ENCODE measurements at regions not wholly inside any gene's neighbourhood (a gene's known extent, or its start where the extent isn't known, plus 50 kb on each side); places are given as distances from the start of the nearest gene placed in this dataset.

DNA sequence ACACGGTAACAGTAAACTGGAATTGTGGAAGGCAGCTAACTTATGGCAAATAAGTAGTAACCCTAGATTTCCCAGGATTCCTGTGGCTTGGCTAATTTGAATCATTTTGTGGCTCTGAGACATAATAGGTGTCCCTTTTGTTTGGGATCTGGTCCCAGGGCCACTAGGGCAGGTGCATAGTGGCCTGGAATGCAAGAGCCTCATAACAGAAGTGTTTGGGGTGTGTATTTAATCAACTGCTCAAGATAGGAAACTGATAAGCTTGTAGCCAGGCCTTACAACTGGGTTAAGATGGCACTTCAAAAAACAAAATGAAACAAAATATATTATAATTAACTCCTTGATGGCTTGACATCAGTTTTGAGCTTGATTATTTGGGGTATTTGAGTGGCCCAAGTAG lies 541.8 kb downstream of the ETV1 start:
- DNase-seq (ENCODE audit: low spot score), result no peak

DNA sequence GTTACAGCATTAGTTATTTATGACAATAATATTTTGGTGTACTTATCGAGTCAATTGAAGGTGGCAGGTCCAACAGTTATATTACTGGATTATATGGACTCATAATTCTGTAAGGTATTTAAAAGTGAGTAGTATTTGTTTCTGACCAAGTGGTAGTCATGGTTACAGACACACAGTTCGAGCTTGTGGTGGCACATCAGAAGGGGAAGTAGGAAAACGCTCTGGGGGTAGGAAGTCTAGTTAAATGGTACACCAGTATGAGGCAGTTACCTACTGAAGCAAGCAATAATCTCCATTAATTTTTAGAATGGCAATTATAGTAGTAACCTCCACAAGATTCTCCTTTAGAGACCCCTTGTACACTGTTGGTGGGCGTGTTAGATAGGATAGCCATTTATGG lies 541.2 kb downstream of the ETV1 start:
- no peak for DNase-seq (ENCODE audit: low spot score)

DNA sequence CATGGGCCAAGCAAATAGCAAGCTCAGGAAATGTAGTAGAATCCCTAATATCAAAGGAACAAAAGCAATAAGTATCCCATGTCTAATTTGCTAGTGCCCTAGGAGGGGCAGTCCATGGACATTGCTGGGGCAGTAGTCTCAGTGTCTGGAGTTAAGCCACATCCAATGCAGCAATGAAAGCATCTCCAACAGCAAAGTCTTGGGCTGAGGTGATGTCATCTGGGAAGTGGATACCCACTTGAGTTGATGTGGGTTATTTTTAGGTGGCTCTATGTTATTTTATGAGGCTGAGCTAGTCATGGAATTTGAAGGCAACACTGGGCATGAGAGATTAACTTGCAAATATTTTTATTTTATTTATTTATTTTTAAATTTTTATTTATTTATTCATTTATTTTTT lies 540.0 kb downstream of the ETV1 start:
- no peak for DNase-seq (ENCODE audit: low spot score)

DNA sequence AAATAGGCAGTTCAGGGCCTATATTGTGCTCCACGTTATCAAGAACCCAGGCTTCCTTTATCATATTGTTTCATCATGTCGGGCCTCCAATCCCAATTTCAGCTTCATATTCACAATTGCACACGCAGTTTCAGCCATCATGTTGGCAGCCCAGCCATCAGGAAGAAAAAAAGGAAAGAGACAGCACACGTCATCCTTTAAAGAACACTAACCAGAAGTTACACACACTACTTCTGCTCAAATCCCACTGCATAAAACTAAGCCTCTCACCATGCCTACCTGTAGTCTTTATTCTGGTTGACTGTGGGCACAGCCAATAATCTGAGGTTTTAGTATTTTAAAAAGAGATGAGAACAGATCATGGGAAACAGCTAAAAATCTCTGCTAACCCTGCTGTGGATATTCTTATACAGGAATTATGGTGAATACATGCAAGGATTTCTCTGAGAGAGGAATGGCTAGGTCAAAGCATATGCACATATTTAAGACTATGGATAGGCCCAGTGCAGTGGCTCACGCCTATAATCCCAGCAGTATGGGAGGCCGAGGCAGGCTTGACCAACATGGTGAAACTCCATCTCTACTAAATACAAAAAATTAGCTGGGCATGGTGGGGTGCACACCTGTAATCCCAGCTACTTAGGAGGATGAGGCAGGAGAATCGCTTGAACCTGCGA lies 534.4 kb downstream of the ETV1 start:
- no peak for DNase-seq (ENCODE audit: low spot score)

DNA sequence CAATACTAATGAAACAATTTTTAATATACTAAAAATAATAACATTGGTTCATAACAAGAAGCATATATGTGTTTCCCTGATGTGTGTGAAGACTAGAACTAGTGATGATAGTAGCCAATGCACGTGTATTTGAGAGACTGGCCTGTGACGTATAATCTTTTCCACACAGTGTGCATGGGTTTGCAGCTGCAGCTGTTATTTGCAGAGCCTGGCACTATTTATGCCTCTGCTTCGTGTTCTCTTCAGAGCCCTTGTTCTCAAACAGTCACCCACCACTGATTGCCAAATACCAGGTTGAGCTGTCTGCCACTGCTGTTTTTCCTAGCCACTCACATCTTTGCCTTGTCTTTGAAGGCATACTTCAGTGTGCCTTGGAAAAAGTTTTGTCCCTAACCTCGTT lies 531.7 kb downstream of the ETV1 start:
- DNase-seq (ENCODE audit: low spot score), result no peak

DNA sequence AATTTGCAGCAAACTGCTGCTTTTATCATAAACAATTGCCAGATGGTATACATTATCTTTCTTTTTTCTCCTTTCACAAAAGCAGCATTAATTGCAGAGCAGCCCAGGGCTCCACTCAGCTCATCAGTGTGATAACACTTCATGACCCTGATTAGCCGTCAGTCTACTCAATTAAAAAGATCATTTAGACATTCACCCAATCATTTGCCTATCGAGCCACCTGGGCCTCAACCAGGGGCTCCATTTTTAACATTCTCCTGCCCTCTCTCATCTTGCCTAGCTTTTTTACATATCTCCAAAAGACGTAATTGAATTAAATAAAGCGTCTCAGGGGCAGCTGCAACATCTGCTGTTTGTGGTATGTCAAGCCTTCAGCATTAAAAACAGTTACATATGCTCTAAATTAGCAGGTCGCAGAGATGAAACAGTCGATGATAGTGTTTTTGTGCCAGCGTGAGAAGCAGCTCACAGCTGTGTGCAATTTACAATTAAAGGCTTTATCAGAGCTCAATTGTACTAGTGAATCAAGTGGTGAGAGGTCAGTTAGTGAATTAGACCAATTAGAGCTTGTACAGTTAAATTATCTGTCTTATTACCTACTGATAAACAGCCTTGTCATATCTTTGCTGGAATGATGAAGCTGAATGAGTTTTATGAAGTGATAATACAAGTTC lies 522.5 kb downstream of the ETV1 start:
- DNase-seq (ENCODE audit: low spot score), result no peak

DNA sequence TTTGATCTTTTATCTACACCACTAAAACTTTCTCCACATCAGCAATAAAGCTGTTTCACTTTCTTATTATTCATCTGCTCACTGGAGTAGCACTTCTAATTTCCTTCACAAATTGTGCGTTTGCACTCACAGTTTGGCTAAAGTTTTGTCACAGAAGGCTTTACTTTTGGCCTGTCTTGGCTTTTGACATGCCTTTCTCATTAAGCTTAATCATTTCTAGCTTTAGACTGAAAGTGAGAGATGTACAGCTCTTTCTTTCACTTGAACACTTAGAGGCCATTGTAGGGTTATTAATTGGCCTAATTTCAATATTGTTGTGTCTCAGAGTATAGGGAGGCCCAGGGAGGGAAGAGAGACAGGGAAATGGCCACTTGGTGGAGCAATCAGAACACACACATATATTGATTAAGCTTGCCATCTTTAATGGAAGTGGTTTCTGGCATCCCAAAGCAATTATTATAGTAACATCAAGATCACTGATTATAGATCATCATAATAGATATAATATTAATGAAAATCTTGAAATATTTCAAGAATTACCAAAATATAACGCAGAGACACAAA lies 512.5 kb downstream of the ETV1 start:
- no peak for DNase-seq (ENCODE audit: low spot score)

DNA sequence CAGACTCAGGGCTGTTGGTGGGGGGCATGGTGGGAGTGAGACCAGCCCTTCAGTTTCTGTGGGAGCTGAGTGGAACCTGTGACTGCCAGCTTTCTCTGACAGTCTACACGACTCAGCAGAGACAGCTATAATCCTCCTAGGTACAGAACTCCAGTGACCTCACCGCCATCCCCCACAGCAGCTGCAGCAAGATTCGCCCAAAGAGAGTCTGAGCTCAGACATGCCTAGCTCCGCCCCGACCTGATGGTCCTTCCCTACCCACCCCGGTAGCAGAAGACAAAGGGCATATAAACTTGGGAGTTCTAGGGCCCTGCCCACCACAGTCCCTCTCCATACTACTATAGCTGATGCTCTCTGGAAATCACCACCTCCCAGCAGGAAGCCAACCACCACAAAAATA lies 500.1 kb downstream of the ETV1 start:
- DNase-seq (ENCODE audit: low spot score), result no peak

DNA sequence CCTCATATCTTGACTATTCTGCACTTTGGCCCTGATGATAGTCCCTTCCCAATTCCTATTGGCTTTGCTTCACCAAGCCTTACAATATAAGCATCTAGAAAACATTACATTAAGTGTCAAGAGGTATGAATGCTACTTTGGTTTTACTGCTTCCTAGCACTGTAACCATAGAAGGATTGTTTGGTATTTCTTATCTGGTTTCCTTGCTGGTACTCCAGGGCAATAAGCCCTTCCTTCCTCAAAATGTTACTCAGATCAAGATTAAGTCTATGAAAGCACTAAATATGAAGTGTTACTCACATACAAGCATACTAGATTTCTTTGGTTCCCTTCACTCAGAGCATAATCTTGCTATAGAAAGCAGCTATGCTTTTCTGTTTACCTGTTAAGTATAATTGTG lies 492.5 kb downstream of the ETV1 start:
- no peak for DNase-seq (ENCODE audit: low spot score)

DNA sequence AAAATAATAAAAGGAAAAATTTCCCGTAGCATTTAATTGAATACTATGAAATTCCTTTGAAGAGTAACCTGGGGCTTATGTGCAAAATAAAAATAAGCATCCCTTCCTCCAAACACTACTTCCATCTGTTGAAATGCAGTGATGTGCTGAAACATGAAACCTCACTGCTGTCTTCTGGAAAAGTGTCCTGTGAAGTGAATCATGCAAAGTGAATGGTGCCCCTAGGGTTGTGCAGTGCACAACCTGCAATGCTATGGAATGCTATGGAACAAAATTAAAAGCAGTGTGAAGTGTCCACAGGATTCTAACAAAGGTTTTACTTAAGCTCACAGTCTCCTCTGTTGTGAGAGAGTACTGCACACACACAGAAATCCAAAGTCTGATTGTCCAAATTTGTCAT lies 480.9 kb downstream of the ETV1 start:
- no peak for DNase-seq (ENCODE audit: low spot score)

DNA sequence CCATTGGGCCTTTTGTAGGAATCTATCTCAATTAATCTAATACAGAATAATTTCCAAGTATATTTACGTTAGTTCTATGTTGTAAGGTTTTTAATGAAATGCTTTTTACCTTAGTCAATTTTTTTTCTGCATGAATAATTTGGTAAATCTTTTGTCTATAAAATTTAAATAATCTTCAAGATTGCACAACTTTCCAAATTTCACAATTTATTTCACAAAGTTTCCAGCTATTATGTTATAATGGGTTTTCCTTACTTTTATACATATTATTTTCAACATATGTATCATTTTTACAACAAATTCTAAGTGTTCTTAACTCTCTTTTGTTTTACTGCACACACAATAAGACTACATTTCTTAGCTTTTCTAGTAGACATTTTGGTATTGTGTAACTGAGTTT lies 470.7 kb downstream of the ETV1 start:
- DNase-seq (ENCODE audit: low spot score), result no peak

DNA sequence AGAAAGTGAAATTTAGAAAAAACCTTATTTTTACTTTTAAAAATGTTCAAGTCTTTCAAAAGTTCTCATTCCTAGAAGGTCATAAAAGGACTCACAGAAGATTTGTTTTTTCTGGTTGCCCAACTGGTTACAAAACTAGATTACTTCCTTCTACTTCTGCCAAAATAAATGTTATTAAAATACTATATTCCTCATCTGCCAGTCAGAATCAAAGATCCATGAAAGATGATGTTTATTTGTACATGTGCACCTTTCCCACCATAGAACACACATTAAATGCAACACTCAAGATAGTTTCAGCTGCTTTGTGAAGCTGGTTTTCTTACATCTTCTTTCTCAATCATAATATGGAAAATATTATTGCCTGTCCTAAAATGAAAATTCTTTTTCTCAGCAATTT lies 465.4 kb downstream of the ETV1 start:
- DNase-seq (ENCODE audit: low spot score), result no peak

DNA sequence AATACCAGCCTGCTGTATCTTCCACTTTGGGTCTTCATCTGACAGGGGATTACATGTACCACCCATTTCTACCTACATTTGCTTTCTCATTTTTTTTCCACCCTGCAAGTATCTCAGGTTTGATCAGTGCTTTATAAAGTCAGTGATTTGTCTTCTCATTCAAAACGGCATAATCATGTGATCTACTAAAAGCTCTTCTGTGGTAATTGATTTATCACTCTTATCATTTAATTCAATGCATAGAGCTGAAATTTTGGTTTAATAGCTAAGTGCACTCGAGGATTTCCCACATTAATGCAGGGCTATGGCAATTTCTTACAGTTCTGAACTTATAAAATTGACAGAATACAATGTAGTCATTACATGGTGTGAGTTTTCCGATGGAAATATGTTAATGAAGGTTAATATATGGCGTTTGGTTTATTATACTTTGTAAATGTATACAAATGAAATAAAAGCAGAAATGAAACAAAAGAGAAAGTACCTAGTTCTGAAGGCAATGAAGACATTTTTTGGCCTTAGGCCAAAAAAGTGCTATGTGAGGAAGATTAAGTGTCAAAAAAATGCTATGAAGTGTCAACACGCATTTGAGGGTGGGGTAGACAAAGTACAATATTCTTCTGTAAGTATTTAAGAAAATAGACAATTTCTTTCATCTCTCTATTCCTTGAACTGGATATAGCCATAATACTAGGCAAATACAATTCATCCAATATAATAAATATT lies 457.3 kb downstream of the ETV1 start:
- no peak for DNase-seq (ENCODE audit: low spot score)

DNA sequence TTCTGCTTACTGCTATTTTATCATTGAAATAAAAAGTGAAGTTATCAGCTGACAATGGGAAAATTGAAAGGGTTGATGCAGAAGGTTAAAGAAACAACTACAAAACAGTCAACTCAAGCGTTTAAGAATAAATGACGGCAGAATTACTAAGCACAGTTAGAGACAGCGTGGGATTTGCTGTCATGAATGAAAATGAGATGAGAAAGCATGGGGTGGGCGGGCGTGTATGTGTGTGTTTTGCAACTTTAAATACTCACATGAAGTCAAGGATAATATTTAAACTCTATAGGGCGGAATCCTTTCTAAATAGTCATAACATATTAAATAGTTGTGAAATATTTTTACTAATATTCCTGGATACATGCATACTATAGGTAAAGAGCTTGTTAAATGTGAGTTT lies 450.8 kb downstream of the ETV1 start:
- DNase-seq (ENCODE audit: low spot score), result no peak

DNA sequence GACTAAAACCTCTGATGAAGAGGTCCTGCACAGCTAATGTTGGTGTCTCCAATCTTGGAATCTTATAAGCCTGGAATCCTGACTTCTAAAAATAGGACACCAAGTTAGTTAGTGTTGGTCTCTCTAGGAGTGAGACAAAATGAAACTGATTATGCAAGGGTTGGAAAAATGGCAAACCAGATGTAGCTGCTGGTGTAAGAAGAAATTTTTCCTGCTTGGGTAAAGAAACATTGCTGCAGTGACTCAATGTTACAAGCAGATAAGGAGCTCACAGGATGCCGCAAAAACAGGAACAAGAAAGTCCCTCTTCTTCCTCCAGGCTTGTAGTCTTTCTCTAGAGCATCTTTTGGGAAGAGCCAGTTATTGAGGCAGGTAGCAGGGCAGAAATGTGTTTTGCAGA lies 449.0 kb downstream of the ETV1 start:
- DNase-seq (ENCODE audit: low spot score), result no peak

DNA sequence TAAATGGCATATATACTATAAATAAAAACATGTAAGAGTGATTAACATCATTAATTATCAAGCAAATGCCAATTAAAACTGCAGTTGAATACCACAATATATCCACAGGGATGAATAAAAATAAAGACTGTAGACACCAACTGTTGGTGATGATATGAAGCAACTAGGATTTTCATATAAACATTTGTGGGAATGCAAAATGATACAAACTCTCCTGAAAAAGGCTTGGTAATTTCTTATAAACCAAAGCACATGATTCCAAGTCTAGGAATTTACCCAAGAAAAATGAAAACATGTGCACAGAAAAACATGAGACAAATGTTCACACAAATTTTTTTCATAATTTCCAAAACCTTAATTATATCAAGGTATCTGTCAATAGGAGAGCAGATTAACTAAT lies 448.1 kb downstream of the ETV1 start:
- DNase-seq (ENCODE audit: low spot score), result no peak

DNA sequence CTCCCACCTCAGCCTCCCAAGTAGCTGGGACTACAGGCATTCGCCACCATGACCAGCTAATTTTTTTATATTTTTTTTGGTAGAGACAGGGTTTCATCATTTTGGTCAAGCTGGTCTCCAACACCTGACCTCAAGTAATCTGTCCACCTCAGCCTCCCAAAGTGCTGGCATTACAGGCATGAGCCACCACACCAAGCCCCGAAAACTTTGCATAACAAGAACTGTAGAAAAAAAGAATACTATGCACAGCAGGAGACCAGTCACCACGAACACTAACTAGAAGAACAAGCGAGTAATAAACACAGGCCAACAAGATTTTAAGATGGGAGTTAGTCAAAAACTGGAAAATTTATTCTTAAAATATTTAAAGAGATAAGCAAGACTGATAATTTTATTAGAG lies 447.0 kb downstream of the ETV1 start:
- DNase-seq (ENCODE audit: low spot score), result no peak

DNA sequence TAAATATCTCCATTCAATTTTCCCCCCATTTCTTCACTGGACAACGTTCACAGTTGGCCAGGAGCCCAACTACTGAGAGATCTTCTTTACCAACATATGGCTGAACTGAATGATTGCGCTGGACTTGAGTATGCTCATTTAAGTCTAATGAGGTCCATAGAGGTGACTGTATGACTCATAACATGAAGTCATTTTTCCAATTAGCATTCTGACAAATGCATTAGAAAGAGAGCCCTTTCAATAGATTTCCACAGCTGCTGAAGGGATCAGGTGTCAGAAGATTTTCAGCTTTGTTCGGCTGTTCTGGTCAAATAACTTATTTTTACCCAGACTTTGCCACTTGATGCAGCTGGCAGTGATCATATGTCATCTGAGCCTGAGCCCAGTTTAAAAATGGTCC lies 438.0 kb downstream of the ETV1 start:
- no peak for DNase-seq (ENCODE audit: low spot score)

DNA sequence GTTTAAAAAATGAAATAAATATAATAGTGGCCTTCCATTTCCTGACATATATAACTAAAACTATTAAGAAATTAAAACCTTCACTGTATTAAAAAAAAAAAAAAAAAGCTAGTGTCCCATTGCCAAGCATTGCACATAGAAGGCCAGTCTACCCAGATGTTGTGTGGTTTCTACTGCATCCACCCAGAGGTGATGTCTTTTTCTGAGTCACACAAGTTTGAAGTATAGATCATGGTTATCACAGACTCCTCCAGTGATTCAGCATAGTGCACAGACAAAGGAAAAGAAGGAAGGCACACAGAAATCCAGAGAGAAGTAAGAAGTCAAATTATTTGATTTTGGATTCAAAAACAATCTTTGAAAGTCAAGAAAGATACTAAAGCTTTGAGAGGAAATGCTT lies 429.0 kb downstream of the ETV1 start:
- DNase-seq (ENCODE audit: low spot score), result no peak

DNA sequence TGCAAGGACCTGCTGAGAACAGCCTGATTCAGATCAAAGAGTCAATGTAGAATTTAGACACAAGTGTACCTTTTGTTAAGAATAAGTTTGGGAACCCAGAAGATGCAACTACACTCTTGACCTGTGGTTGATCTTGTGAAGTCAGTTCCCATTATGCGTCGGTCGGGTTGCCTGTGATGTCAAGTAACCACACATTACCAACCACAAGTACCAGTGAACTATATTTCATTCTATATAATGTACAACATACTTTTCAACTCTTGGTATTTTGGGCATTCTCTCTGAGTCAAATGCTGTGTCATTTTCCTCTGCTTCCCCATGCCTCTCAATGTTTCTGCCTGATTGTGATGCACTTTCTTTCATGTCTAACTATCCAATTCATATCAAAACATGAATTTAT lies 426.2 kb downstream of the ETV1 start:
- DNase-seq (ENCODE audit: low spot score), result no peak

DNA sequence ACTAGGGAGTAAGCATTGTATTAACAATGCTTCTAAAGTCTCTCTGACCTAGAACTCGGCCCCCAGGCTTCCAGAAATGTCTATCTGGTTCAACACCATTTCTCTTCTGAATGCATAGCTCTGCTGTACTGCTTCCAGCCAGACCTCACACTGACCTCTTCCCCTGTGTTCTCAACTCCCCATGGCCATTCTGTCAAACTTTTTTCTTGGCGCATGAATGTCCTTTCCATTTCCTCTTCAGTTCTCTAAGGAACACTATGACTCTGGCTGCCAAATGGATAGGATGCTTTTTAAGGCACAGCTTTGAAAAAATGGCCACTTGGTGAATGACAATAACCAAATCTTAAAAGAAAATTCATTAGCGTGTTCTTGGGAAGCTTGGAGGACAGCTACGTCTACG lies 425.8 kb downstream of the ETV1 start:
- DNase-seq (ENCODE audit: low spot score), result no peak

DNA sequence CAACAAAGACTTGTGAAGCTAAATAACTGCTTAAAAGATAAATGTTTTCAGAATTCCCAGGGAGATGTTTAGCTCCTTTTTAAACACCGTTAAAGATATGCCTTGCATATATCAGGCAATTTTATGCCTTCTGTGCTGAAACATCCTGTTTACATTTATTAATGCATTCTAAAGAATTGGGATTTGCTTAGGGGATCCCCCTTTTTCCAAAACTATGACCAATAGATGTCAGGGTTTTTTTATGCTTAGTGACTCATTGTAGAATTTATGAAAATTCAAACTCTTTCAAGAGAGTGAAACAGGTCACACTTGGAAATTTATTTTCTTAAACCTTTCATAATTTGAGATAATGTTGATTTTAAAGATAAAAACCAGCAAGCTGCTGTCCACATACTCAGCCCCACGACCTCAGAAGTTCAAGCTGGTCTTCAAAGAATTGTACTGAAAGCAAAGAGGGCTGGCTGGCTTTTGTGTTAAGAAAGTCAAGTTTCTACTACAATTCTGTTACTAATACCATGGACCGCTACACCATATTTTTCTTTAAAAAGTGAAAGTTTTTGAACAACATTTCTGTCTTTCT lies 411.8 kb downstream of the ETV1 start:
- DNase-seq (ENCODE audit: low spot score), result no peak

DNA sequence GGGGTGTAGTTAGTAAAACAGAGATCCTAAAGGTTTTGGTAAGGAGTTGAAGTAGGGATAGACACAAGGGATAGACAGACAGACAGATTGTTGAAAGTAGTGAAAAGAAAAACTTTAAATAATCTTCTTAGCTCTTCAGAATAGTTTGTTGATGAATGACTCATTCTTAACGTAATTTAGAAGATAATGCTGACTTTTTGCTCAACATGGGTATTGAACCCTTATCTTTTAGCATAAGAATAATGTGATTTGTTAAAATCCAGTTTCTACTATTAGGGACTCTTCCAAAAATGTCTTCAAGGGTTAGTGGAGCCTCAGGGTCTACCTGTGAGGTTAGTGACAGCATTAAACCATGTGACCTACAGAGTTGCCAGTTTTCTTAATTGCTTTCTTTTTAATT lies 411.2 kb downstream of the ETV1 start:
- no peak for DNase-seq (ENCODE audit: low spot score)
